Stimulated activated CD4-positive, alpha-beta T cell treated with anti-CD3 and anti-CD28 coated beads, TNF-alpha, amount 100 ng/mL, for 24 hours (primary cell): ENCODE measurements at regions not wholly inside any gene's neighbourhood (a gene's known extent, or its start where the extent isn't known, plus 50 kb on each side); places are given as distances from the start of the nearest gene placed in this dataset.
"Not testable (repeated sequence)": the region's sequence is repeated elsewhere in the genome, so short reads cannot be mapped to it uniquely, and the experiment has no call there.

Experiments
- DNase-seq, 3 experiments: peaks; one replicate each; pipeline ENCODE4 v3.0.0-alpha.2; 2020; ENCODE audit warnings: low read depth in 3 of 3

DNA sequence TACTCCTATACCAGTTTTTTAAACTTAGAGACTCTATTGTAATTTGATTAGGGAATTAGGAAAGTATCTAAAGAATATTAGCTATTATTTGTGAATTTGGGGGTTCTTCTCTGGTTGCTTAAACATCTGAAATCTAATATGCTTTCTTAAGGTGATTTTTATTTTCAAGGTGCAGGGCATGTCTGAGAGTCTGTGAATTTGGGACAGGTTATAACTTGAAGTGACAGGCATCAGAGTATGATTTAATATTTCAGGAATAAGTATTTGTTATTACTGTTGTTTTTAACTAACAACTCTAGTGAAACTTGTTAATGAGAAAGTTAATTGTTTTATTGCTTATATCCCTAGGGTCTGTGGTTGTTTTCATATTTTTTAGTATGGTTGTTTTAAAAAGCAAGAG is 321.6 kb upstream of the EPHA3 start:
- no peak for DNase-seq

- no peak for DNase-seq
These were observed 311.9 kb upstream of the EPHA3 start for GRCh38 chr3:88795503-88795902.

- DNase-seq = no peak
These were observed 299.8 kb upstream of the EPHA3 start for GRCh38 chr3:88807491-88808105.

DNA sequence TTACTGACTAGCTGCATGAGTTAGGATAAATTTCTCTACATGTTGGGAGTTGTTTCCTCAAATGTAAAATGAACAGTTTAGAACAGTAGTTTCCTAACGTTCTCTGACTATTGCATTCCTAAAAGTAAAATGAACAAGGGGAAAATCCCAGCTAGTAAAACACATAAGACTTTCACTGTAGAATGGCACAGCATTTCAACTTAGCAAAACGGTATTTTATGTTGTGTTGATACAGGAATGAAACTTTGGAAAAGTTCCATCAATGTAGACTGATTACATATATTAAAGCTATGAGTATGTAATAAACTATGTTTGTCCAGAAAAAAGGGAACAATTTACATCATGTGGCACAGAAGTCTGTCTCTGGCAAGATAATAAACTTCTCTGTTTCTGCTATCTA is 297.4 kb upstream of the EPHA3 start:
- DNase-seq = no peak

- DNase-seq = no peak
These were observed 297.0 kb upstream of the EPHA3 start for GRCh38 chr3:88810455-88810854.

- no peak for DNase-seq
These were observed 296.3 kb upstream of the EPHA3 start for GRCh38 chr3:88811096-88811495.

DNA sequence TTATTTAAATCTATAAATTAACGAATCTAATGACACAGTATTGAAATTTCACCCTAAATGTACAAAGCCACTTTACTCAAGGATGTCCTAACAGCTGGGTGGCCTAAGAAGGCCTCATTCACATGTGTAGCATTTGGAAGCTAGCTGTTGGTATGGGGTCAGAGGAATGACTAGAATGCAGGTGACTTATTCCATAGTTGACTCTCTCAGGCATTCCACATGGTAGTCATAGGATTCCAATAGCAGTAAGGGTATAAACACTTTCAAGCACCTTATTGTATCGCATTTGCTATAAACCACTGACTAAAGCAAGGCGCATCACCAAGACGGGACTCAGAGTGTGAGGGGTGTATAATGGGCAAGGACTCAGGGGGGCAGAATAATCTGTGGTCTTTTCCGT is 294.8 kb upstream of the EPHA3 start:
- DNase-seq = no peak

DNA sequence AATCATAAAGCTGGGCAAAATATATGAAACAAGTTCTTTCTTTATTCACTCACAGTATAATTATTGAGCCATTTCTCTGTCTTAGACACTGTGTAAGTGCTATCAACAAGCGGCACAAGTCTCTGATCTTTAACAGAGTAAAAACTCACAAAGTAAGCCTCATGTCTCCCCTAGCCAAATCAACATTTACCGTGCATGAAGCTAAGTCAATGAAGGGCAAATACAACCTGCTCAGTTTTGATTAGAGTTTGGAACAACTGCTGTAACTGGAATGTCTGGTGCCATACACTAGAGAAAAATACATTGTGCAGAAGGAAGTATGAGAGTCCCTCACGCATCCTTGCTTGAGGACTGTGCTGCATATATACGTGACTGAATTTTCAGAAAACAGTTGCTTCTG is 291.0 kb upstream of the EPHA3 start:
- DNase-seq = no peak

GRCh38 chr3:88824666-88825564 is 282.5 kb upstream of the EPHA3 start:
- no peak for DNase-seq

- DNase-seq = no peak
These were observed 279.0 kb upstream of the EPHA3 start for GRCh38 chr3:88828466-88828865.

- no peak for DNase-seq
These were observed 254.8 kb upstream of the EPHA3 start for GRCh38 chr3:88852606-88853005.

DNA sequence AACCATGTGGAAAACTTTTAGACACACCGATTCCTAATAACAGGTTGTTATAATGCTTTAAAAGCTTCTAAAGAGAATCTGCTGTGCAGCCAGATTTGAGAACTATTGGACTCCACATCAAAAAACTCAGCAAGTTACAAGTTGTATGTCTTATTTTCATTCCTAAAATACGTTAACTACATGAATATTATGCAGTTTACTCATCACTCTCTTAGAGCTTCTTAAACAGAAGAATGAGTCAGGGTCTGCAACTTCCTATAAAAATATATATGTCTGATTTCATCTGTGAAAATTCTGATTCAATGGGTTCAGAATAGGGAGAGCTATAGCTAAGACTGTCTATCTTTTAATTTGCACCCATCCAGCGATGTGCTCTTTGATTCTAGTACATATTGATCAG is 244.2 kb upstream of the EPHA3 start:
- DNase-seq = no peak

- DNase-seq = no peak
These were observed 230.7 kb upstream of the EPHA3 start for GRCh38 chr3:88876724-88877123.

GRCh38 chr3:88879905-88880304 is 227.5 kb upstream of the EPHA3 start:
- DNase-seq = no peak

- no peak for DNase-seq
These were observed 225.3 kb upstream of the EPHA3 start for GRCh38 chr3:88882121-88882520.

- not testable (repeated sequence) for DNase-seq
These were observed 220.8 kb upstream of the EPHA3 start for GRCh38 chr3:88886624-88887023.

DNA sequence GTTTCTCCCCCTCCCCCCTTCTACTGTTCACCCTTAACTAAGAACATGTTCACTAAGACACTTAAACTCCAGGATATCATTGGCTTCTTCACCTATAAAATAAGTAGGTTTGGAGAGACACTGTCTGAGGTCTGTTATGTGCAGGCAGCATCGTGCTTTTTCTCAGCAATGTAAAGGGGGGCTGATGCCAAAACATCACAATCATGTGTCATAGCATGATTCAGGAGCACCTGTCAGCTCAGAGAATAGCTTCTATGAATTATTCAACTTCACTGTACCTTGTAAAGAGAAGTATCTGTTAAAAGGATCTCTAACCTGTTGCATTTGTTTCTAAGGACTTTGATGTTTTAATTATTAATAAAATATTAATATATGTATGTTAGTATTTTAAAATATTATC is 211.4 kb upstream of the EPHA3 start:
- DNase-seq = no peak

DNA sequence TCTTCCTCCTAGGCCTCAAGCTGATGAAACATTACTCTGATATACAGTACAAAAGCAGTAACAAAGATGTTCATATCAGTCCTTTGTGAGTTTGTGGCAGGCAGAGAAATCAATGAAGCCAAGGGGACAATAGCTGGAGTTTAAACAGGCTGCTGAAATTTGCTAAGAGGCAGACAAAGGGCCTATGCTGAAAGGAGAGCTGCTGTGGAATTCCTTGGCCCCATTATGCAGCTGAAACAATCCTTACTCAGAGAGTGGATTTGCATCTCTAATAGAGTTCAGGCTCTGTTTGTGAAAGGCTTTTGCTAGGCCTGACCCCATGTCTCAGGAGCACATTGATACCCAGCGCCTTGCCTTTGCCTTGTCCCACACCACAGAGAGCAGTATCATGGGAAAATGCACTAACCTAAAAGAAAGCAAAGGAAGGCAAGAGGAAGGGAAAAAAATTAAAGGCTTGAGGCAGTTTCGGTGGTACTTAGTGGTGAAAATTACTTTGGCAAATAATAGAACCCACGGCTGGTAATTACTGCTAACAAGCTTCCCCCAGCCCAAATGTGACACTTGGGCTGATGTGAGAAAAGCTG is 195.0 kb upstream of the EPHA3 start:
- no peak for DNase-seq

GRCh38 chr3:88918841-88919240 is 188.6 kb upstream of the EPHA3 start:
- no peak for DNase-seq

GRCh38 chr3:88921986-88922385 is 185.4 kb upstream of the EPHA3 start:
- DNase-seq = no peak

DNA sequence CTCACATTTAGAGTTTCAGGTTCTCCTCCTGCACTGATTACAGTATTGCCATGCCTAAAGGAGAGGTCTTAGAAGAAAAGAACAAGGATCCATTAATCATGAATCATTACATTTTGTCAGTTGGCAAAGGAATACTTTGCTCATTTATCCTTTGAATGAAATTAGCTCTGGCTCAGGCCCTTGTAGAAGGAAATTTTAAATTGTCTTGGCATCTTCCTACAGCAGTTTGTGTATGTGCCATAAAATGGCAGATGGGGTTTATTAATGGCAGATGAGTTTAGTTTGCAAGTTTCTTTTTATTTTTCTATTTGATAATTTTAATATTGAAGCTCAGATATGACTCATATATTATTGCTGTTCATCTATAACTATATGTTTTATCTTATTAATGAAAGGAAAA is 181.2 kb upstream of the EPHA3 start:
- no peak for DNase-seq

- no peak for DNase-seq
These were observed 176.8 kb upstream of the EPHA3 start for GRCh38 chr3:88930611-88931010.

DNA sequence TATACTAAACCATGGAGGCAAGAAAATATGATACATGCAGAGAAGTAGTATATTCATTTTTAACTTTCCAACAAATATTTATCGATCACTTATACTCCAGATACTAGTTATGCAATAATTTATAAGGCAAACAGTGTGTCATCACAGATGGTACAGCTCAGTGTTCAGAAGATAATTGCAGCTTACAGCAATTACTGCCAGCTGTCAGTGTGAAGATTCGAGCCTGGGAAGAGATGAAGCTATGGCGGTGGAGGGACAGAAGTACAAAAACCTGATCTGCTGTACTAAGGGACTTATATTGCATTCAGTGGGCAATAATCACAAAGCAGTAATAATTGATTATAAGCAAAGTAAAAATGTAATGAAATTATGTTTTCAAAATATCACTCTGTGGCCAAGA is 170.6 kb upstream of the EPHA3 start:
- no peak for DNase-seq
